ENCODE measurements at regions not wholly inside any gene's neighbourhood (a gene's known extent, or its start where the extent isn't known, plus 50 kb on each side); places are given as distances from the start of the nearest gene placed in this dataset.

GRCh38 chr17:17398943-17399926, 77.6 kb upstream of the MED9 start:
- no peaks in the 10 kb centered on the region for H3K9me3 ChIP-seq (ENCODE audit: control insufficient read depth in 4 of 4, low read length in 3 of 4)
- TF ChIP-seq FOXA2 (IDR thresholded peaks at IDR 0.05), result no peak
- TF ChIP-seq HNF4G (IDR thresholded peaks at IDR 0.05), result no peak
- no peak for TF ChIP-seq REST (IDR thresholded peaks at IDR 0.05)
- no peak for TF ChIP-seq EGR1 (IDR thresholded peaks at IDR 0.05; ENCODE audit: low read depth in 2 of 2)
- no peak for TF ChIP-seq NR2F2 (IDR thresholded peaks at IDR 0.05)
- TF ChIP-seq GABPA (IDR thresholded peaks at IDR 0.05 in 1 of 2, conservative IDR thresholded peaks at IDR 0.05 in 1 of 2), result no peak
- no peak for TF ChIP-seq FOXA1 (IDR thresholded peaks at IDR 0.05)
- TF ChIP-seq ATF3 (IDR thresholded peaks at IDR 0.05), result no peak
- no peak for TF ChIP-seq RAD21 (IDR thresholded peaks at IDR 0.05)
- TF ChIP-seq MAX (IDR thresholded peaks at IDR 0.05), result no peak
- DNase-seq (ENCODE audit: low spot score), result no peak
- H3K9ac ChIP-seq (ENCODE audit: low read depth in 1 of 2, low read length in 2 of 2), result no peak overlapping the region
- 90% methylated on average over 15 of the region's 15 CpGs for WGBS
- no peak overlapping the region for H3K27ac ChIP-seq (ENCODE audit: low read depth in 1 of 2, low read length in 2 of 2)
- no peak overlapping the region for H3K4me3 ChIP-seq (ENCODE audit: low read depth in 1 of 3, low read length in 3 of 3)
- H3K27me3 ChIP-seq (ENCODE audit: control insufficient read depth in 4 of 4, insufficient read depth in 4 of 4, low read length in 3 of 4), result no peaks in the 10 kb centered on the region
- H3K4me1 ChIP-seq (ENCODE audit: control insufficient read depth in 4 of 4, insufficient read depth in 4 of 4, low read length in 3 of 4), result no peaks in the 10 kb centered on the region
- H3K36me3 ChIP-seq (ENCODE audit: control insufficient read depth in 4 of 4, insufficient read depth in 3 of 4, low read depth in 1 of 4, low read length in 3 of 4), result no peaks in the 10 kb centered on the region

- no peaks in the 10 kb centered on the region for H3K4me1 ChIP-seq (ENCODE audit: control insufficient read depth in 4 of 4, insufficient read depth in 4 of 4, low read length in 3 of 4)
- H3K27me3 ChIP-seq (ENCODE audit: control insufficient read depth in 4 of 4, insufficient read depth in 4 of 4, low read length in 3 of 4), result no peaks in the 10 kb centered on the region
- no peak overlapping the region for H3K9ac ChIP-seq (ENCODE audit: low read depth in 1 of 2, low read length in 2 of 2)
- H3K36me3 ChIP-seq (ENCODE audit: control insufficient read depth in 4 of 4, insufficient read depth in 3 of 4, low read depth in 1 of 4, low read length in 3 of 4), result no peaks in the 10 kb centered on the region
- no peak overlapping the region for H3K4me3 ChIP-seq (ENCODE audit: low read depth in 1 of 3, low read length in 3 of 3)
- TF ChIP-seq TAF1 (conservative IDR thresholded peaks at IDR 0.05) (no peak), HNF4G (IDR thresholded peaks at IDR 0.05) (no peak), JUND (IDR thresholded peaks at IDR 0.05) (no peak), CTCF (IDR thresholded peaks at IDR 0.05; ENCODE audit: low read depth, low read length, missing input control) (no peak), GABPA (IDR thresholded peaks at IDR 0.05 in 1 of 2, conservative IDR thresholded peaks at IDR 0.05 in 1 of 2) (no peak), SP1 (IDR thresholded peaks at IDR 0.05) (no peak), RXRA (IDR thresholded peaks at IDR 0.05) (no peak), FOXA2 (IDR thresholded peaks at IDR 0.05) (no peak), EGR1 (IDR thresholded peaks at IDR 0.05; ENCODE audit: low read depth in 2 of 2) (no peak), ZBTB33 (IDR thresholded peaks at IDR 0.05) (no peak), MAX (IDR thresholded peaks at IDR 0.05) (no peak), YY1 (IDR thresholded peaks at IDR 0.05) (no peak), ATF3 (IDR thresholded peaks at IDR 0.05) (no peak), HNF4A (conservative IDR thresholded peaks at IDR 0.05) (no peak), REST (IDR thresholded peaks at IDR 0.05) (no peak), RAD21 (IDR thresholded peaks at IDR 0.05) (no peak), FOXA1 (IDR thresholded peaks at IDR 0.05) (no peak), NR2F2 (IDR thresholded peaks at IDR 0.05) (no peak)
- WGBS, result 93% methylated on average over 12 of the region's 12 CpGs
- DNase-seq (ENCODE audit: low spot score), result no peak
- H3K27ac ChIP-seq (ENCODE audit: low read depth in 1 of 2, low read length in 2 of 2), result no peak overlapping the region
- no peaks in the 10 kb centered on the region for H3K9me3 ChIP-seq (ENCODE audit: control insufficient read depth in 4 of 4, low read length in 3 of 4)
These were observed 76.7 kb upstream of the MED9 start for GRCh38 chr17:17400070-17400469.
